HCT116 (cell line): ENCODE measurements at regions not wholly inside any gene's neighbourhood (a gene's known extent, or its start where the extent isn't known, plus 50 kb on each side); places are given as distances from the start of the nearest gene placed in this dataset.

Experiments
- ATAC-seq: fragments of 200-7000 bp; cut with Tn5 transposase; 2 replicates; pipeline ENCODE4 v1.9.1; 2020; ENCODE audit warnings: mild to moderate bottlenecking, moderate library complexity
- BruUV-seq: library from RNA; stranded (reverse); fragments of 400-500 nt; replicated peaks from 2 replicates; lab custom pipeline; 2021; lab: Mats Ljungman, UMichigan
- CTCF ChIA-PET: fragments of 300-600 bp; sonication (Branson Sonifier 250); formaldehyde crosslinking; loops from one replicate; lab custom pipeline; 2021; ENCODE audit warnings: antibody characterized with exemption; lab: Charles Lee
- POLR2A ChIA-PET: fragments of 300-600, 350-600 bp; sonication (Branson Sonifier 250); formaldehyde crosslinking; loops from one replicate; lab custom pipeline; 2021; ENCODE audit warnings: antibody characterized with exemption; lab: Charles Lee
- RAD21 ChIA-PET, 2 experiments: fragments of 300-600 bp; sonication (Branson Sonifier 250); formaldehyde crosslinking; loops; one replicate each; lab custom pipeline; 2023; ENCODE audit warnings: low total read pairs in 2 of 2; ENCODE audit not compliant: uncharacterized antibody in 2 of 2, unreplicated experiment in 2 of 2, low non-redundant PET in 1 of 2; lab: Charles Lee
- DNase-seq: peaks from one replicate; pipeline ENCODE4 v3.0.0-alpha.2; 2010; ENCODE audit warnings: low read depth, low spot score
- H2AFZ ChIP-seq: fragments of 200-600 bp; shearing (Covaris generic), sonication (generic); 2 replicates; pipeline ENCODE4 v1.6.1; 2017; ENCODE audit warnings: low read depth, mixed run types, mixed read lengths, antibody characterized with exemption, low read length; ENCODE audit not compliant: poor library complexity, severe bottlenecking
- H3K27ac ChIP-seq: 2 replicates; pipeline ENCODE4 v1.5.1; 2012; ENCODE audit warnings: low read depth, low read length
- H3K27me3 ChIP-seq: fragments of 200-600 bp; sonication (generic); 2 replicates; pipeline ENCODE4 v1.6.1; 2016; ENCODE audit warnings: mixed run types, low read length, mixed read lengths; ENCODE audit not compliant: insufficient read depth
- H3K36me3 ChIP-seq, 2 experiments: fragments of 200-500 bp in 1 of 2; fragments of 200-600 bp in 1 of 2; sonication (Bioruptor generic) in 1 of 2; sonication (generic) in 1 of 2; 2 replicates each; pipeline versions ENCODE4 v1.5.1 to v1.6.1; 2014 to 2016; ENCODE audit warnings: low read length in 2 of 2, inconsistent platforms in 1 of 2, mixed read lengths in 1 of 2, mixed run types in 1 of 2; ENCODE audit not compliant: insufficient read depth in 2 of 2, control insufficient read depth in 1 of 2
- H3K4me1 ChIP-seq, 2 experiments: fragments of 200-600 bp in 1 of 2; sonication (generic) in 1 of 2; 2 replicates each; pipeline versions ENCODE4 v1.5.1 to v1.6.1; 2012 to 2017; ENCODE audit warnings: low read length in 2 of 2, inconsistent platforms in 1 of 2, mild to moderate bottlenecking in 1 of 2, mixed read lengths in 1 of 2, mixed run types in 1 of 2, moderate library complexity in 1 of 2; ENCODE audit not compliant: insufficient read depth in 2 of 2, control insufficient read depth in 1 of 2
- H3K4me2 ChIP-seq: fragments of 200-600 bp; sonication (generic); 2 replicates; pipeline ENCODE4 v1.6.1; 2017; ENCODE audit warnings: mixed run types, low read length, mixed read lengths
- H3K4me3 ChIP-seq, 2 experiments: fragments of 200-600 bp in 1 of 2; sonication (generic) in 1 of 2; replicated peaks in 1 of 2; 2 replicates each; pipeline ENCODE4 v1.5.1; 2011 to 2016; ENCODE audit warnings: low read length in 2 of 2, control low read depth in 1 of 2, low read depth in 1 of 2, mild to moderate bottlenecking in 1 of 2, mixed read lengths in 1 of 2, mixed run types in 1 of 2
- H3K79me2 ChIP-seq: fragments of 200-600 bp; sonication (generic); 2 replicates; pipeline ENCODE4 v1.6.1; 2017; ENCODE audit warnings: mild to moderate bottlenecking, mixed run types, low read length, moderate library complexity, mixed read lengths; ENCODE audit not compliant: insufficient read depth
- H3K9ac ChIP-seq: fragments of 200-600 bp; sonication (generic); 2 replicates; pipeline ENCODE4 v1.6.1; 2016; ENCODE audit warnings: low read length, mixed read lengths
- H3K9me2 ChIP-seq: fragments of 200-600 bp; sonication (generic), shearing (Covaris generic); 2 replicates; pipeline ENCODE4 v1.6.1; 2017; ENCODE audit warnings: mixed run types, mild to moderate bottlenecking, moderate library complexity; ENCODE audit not compliant: insufficient read depth
- H3K9me3 ChIP-seq, 2 experiments: fragments of 200-500 bp in 1 of 2; fragments of 200-600 bp in 1 of 2; sonication (Bioruptor generic) in 1 of 2; sonication (generic) in 1 of 2; 2 replicates each; pipeline ENCODE4 v1.6.1; 2014 to 2017; ENCODE audit warnings: low read length in 2 of 2, mixed read lengths in 2 of 2, inconsistent platforms in 1 of 2, low read depth in 1 of 2, mild to moderate bottlenecking in 1 of 2, mixed run types in 1 of 2, moderate library complexity in 1 of 2; ENCODE audit not compliant: control insufficient read depth in 1 of 2, insufficient read depth in 1 of 2
- H4K20me1 ChIP-seq: fragments of 200-600 bp; sonication (generic), shearing (Covaris generic); 2 replicates; pipeline ENCODE4 v1.6.1; 2017; ENCODE audit warnings: mixed run types, mild to moderate bottlenecking, moderate library complexity; ENCODE audit not compliant: insufficient read depth
- CBX3 ChIP-seq: IDR thresholded peaks from 2 replicates; pipeline ENCODE4 v1.6.1; 2012; ENCODE audit warnings: low read depth
- CEBPB ChIP-seq: IDR thresholded peaks from 2 replicates; pipeline ENCODE4 v1.6.1; 2012; ENCODE audit warnings: low read depth
- EGR1 ChIP-seq: IDR thresholded peaks from 2 replicates; pipeline ENCODE4 v1.6.1; 2012; ENCODE audit warnings: low read depth
- ELF1 ChIP-seq: IDR thresholded peaks from 2 replicates; pipeline ENCODE4 v1.6.1; 2012; ENCODE audit warnings: low read depth, borderline replicate concordance
- EZH2 ChIP-seq: fragments of 200-600 bp; sonication (generic); IDR thresholded peaks from 2 replicates; pipeline ENCODE4 v1.6.1; 2017; ENCODE audit warnings: antibody characterized with exemption, mixed run types
- EZH2phosphoT487 ChIP-seq: fragments of 200-600 bp; IDR thresholded peaks from 2 replicates; pipeline ENCODE4 v1.6.1; 2018; ENCODE audit warnings: antibody characterized with exemption, borderline replicate concordance
- POLR2AphosphoS5 ChIP-seq: IDR thresholded peaks from 2 replicates; pipeline ENCODE4 v1.6.1; 2011; ENCODE audit warnings: mild to moderate bottlenecking, low read depth, low read length, moderate library complexity
- RAD21 ChIP-seq: IDR thresholded peaks from 2 replicates; pipeline ENCODE4 v1.6.1; 2012; ENCODE audit warnings: low read depth, mild to moderate bottlenecking
- SIN3A ChIP-seq: IDR thresholded peaks from 2 replicates; pipeline ENCODE4 v1.6.1; 2012; ENCODE audit warnings: low read depth
- SP1 ChIP-seq: IDR thresholded peaks from 2 replicates; pipeline ENCODE4 v1.6.1; 2012; ENCODE audit warnings: low read depth
- YY1 ChIP-seq: IDR thresholded peaks from 2 replicates; pipeline ENCODE4 v1.6.1; 2011; ENCODE audit warnings: low read length, low read depth, moderate library complexity, mild to moderate bottlenecking; ENCODE audit not compliant: insufficient replicate concordance; ENCODE audit errors: extremely low read depth
- ZFX ChIP-seq: fragments of 450-650 bp; IDR thresholded peaks from 2 replicates; pipeline ENCODE4 v1.6.1; 2017
- ZNF274 ChIP-seq: fragments of 200-500 bp; sonication (Bioruptor generic); IDR thresholded peaks from 2 replicates; pipeline ENCODE4 v1.6.1; 2014; ENCODE audit warnings: mild to moderate bottlenecking, low read depth, low read length, inconsistent platforms
- intact Hi-C: fragments of 100-400 bp; cut with micrococcal nuclease; formaldehyde crosslinking; loops from 2 replicates; pipeline ENCODE4 v1.10.0; 2022
- TF ChIP-seq, protein P1 (sequence below), 3 experiments: fragments of 200-600 bp in 1 of 3; sonication (generic) in 1 of 3; IDR thresholded peaks in 2 of 3; conservative IDR thresholded peaks in 1 of 3; 2 replicates each; pipeline ENCODE4 v1.5.1; 2012 to 2017; ENCODE audit warnings: low read depth in 2 of 3, low read length in 2 of 3, antibody characterized with exemption in 1 of 3, borderline replicate concordance in 1 of 3, control low read depth in 1 of 3, mild to moderate bottlenecking in 1 of 3, mixed read lengths in 1 of 3, mixed run types in 1 of 3, moderate library complexity in 1 of 3; ENCODE audit not compliant: insufficient read depth in 1 of 3
- TF ChIP-seq, protein P2 (sequence below): IDR thresholded peaks from 2 replicates; pipeline ENCODE4 v1.6.1; 2012
- TF ChIP-seq, protein P3 (sequence below): IDR thresholded peaks from 2 replicates; pipeline ENCODE4 v1.6.1; 2012; ENCODE audit warnings: low read depth

DNA sequence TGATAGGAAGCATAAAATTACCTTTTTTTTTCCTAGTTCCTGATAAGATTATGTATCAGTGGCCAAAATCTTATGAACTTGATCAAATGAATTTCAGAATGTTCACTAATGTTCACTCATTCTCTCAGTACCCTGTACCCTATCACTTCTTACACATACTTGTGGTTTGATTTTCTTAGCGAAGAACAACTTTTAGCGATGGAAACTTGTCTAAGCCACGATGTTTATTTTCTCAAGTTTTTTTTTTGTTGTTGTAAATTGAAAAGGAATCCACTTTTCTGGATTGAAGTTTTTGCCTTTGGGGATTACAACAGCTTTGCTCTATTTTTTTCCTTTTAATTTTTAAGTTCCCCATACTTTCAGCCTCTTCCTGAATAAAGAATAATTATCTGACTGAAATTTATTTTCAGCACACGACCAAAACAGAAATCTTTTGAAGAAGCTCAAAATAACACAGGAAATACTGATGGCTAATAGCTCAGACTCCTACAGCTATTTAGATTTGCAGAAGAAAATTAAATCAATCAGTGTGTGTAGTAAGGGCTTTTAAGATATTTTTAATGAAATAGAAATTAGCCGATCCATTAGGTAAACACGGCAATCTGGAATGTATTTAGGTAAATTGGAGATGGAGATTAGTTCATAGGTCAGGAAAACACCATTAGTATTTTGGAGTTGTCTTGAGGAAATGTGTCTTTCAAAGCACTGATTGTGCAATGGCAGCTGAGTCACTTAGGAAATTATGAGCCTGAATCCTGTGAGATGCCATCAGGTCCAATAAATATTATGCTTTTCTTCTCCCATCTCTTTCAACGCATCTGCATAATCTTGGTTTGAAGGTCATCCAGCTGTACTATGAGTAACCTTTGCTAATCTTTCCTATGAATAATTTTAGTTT, 217.5 kb downstream of the GJA1 start (continued):
- TF ChIP-seq, protein P1, sequence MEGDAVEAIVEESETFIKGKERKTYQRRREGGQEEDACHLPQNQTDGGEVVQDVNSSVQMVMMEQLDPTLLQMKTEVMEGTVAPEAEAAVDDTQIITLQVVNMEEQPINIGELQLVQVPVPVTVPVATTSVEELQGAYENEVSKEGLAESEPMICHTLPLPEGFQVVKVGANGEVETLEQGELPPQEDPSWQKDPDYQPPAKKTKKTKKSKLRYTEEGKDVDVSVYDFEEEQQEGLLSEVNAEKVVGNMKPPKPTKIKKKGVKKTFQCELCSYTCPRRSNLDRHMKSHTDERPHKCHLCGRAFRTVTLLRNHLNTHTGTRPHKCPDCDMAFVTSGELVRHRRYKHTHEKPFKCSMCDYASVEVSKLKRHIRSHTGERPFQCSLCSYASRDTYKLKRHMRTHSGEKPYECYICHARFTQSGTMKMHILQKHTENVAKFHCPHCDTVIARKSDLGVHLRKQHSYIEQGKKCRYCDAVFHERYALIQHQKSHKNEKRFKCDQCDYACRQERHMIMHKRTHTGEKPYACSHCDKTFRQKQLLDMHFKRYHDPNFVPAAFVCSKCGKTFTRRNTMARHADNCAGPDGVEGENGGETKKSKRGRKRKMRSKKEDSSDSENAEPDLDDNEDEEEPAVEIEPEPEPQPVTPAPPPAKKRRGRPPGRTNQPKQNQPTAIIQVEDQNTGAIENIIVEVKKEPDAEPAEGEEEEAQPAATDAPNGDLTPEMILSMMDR (IDR thresholded peaks at IDR 0.05 in 2 of 3, conservative IDR thresholded peaks at IDR 0.05 in 1 of 3; ENCODE audit: borderline replicate concordance in 1 of 3, insufficient read depth in 1 of 3, low read depth in 2 of 3, low read length in 2 of 3): no peak
- TF ChIP-seq ZFX (no peak), SP1 (peak; percentile 60), ZNF274 (no peak)

DNA sequence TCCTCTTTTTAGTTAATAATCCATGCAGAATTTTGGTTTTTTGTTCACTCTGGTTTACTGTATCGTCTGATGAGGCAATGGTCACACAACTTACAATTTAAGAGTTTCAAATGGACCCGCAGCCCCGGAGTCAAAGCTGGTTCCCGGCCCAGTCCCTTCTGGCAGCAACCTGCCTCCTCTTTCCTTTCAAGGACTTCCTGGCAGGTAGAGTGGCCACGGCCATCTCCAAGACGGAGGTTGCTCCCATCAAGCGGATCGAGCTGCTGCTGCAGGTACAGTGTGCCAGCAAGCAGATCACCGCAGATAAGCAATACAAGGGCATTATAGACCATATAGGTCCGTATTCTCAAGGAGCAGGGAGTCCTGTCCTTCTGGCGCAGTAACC, 218.2 kb downstream of the GJA1 start:
- Histone ChIP-seq H3K79me2 (no peaks in the 10 kb centered on the region), H3K4me3 (no peak overlapping the region), H3K9me2 (no peaks in the 10 kb centered on the region; the same call in 1 of the 2 replicates), H3K9ac (no peak overlapping the region), H3K4me2 (no peak overlapping the region), H2AFZ (no peak overlapping the region), H4K20me1 (no peaks in the 10 kb centered on the region), H3K4me1 (no peaks in the 10 kb centered on the region), H3K27me3 (no peaks in the 10 kb centered on the region), H3K27ac (no peak overlapping the region), H3K36me3 (no peaks in the 10 kb centered on the region), H3K9me3 (no peaks in the 10 kb centered on the region)
- ChIA-PET RAD21 (no interaction called here), POLR2A (no interaction called here), CTCF (no interaction called here)
- ATAC-seq (no peak), DNase-seq (no peak)
- intact Hi-C loops: no loop called here
- BruUV-seq: no TSS peak
- TF ChIP-seq SP1 (no peak), SIN3A (no peak), ZNF274 (no peak), YY1 (no peak), CBX3 (no peak), ELF1 (no peak), CEBPB (no peak), RAD21 (no peak), EZH2 (no peak), POLR2AphosphoS5 (no peak), ZFX (no peak), EGR1 (no peak), EZH2phosphoT487 (no peak)
- TF ChIP-seq, protein P2, sequence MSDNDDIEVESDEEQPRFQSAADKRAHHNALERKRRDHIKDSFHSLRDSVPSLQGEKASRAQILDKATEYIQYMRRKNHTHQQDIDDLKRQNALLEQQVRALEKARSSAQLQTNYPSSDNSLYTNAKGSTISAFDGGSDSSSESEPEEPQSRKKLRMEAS: no peak
- TF ChIP-seq, protein P3, sequence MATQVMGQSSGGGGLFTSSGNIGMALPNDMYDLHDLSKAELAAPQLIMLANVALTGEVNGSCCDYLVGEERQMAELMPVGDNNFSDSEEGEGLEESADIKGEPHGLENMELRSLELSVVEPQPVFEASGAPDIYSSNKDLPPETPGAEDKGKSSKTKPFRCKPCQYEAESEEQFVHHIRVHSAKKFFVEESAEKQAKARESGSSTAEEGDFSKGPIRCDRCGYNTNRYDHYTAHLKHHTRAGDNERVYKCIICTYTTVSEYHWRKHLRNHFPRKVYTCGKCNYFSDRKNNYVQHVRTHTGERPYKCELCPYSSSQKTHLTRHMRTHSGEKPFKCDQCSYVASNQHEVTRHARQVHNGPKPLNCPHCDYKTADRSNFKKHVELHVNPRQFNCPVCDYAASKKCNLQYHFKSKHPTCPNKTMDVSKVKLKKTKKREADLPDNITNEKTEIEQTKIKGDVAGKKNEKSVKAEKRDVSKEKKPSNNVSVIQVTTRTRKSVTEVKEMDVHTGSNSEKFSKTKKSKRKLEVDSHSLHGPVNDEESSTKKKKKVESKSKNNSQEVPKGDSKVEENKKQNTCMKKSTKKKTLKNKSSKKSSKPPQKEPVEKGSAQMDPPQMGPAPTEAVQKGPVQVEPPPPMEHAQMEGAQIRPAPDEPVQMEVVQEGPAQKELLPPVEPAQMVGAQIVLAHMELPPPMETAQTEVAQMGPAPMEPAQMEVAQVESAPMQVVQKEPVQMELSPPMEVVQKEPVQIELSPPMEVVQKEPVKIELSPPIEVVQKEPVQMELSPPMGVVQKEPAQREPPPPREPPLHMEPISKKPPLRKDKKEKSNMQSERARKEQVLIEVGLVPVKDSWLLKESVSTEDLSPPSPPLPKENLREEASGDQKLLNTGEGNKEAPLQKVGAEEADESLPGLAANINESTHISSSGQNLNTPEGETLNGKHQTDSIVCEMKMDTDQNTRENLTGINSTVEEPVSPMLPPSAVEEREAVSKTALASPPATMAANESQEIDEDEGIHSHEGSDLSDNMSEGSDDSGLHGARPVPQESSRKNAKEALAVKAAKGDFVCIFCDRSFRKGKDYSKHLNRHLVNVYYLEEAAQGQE: no peak
- TF ChIP-seq, protein P1 (IDR thresholded peaks at IDR 0.05 in 2 of 3, conservative IDR thresholded peaks at IDR 0.05 in 1 of 3; ENCODE audit: borderline replicate concordance in 1 of 3, insufficient read depth in 1 of 3, low read depth in 2 of 3, low read length in 2 of 3): no peak
